Lung (tissue), 11 donors: ENCODE measurements at regions not wholly inside any gene's neighbourhood (a gene's known extent, or its start where the extent isn't known, plus 50 kb on each side); places are given as distances from the start of the nearest gene placed in this dataset.

Experiments
- ATAC-seq: fragments of 200-7000 bp; cut with Tn5 transposase; one replicate; pipeline ENCODE4 v1.9.1; 2020; ENCODE audit warnings: moderate number of reproducible peaks; ENCODE audit not compliant: insufficient read depth, low FRiP score
- DNase-seq, 3 donors: peaks; one replicate each; pipeline ENCODE4 v3.0.0-alpha.2; 2013 to 2017
- H3K27ac ChIP-seq, 2 donors: one replicate each; pipeline ENCODE4 v1.5.1; 2013; ENCODE audit warnings: mild to moderate bottlenecking in 2 of 2, moderate library complexity in 2 of 2, control low read depth in 1 of 2, inconsistent platforms in 1 of 2, low read depth in 1 of 2, low read length in 1 of 2
- H3K27me3 ChIP-seq, 3 donors: one replicate each; pipeline ENCODE4 v1.5.1; 2013; ENCODE audit warnings: low read length in 2 of 3; ENCODE audit not compliant: control insufficient read depth in 3 of 3, insufficient read depth in 3 of 3
- H3K36me3 ChIP-seq, 4 donors: one replicate each; pipeline ENCODE4 v1.5.1; 2013; ENCODE audit warnings: low read length in 4 of 4, mild to moderate bottlenecking in 1 of 4, moderate library complexity in 1 of 4; ENCODE audit not compliant: control insufficient read depth in 4 of 4, insufficient read depth in 4 of 4
- H3K4me1 ChIP-seq, 5 donors: one replicate each; pipeline ENCODE4 v1.5.1; 2013; ENCODE audit warnings: low read length in 5 of 5, mild to moderate bottlenecking in 2 of 5, moderate library complexity in 1 of 5; ENCODE audit not compliant: control insufficient read depth in 5 of 5, insufficient read depth in 5 of 5
- H3K4me3 ChIP-seq: one replicate; pipeline ENCODE4 v1.5.1; 2013; ENCODE audit warnings: mild to moderate bottlenecking, control low read depth, moderate library complexity
- H3K9ac ChIP-seq, 2 donors: one replicate each; pipeline ENCODE4 v1.5.1; 2013; ENCODE audit warnings: low read length in 2 of 2, control low read depth in 1 of 2; ENCODE audit not compliant: insufficient read depth in 1 of 2
- H3K9me3 ChIP-seq, 4 donors: one replicate each; pipeline ENCODE4 v1.5.1; 2013; ENCODE audit warnings: low read length in 3 of 4, mild to moderate bottlenecking in 1 of 4, moderate library complexity in 1 of 4; ENCODE audit not compliant: control insufficient read depth in 4 of 4, insufficient read depth in 3 of 4
- WGBS, 2 donors: extraction: QIAGEN DNeasy Blood & Tissue Kit; methylation state at CpG; one replicate each; pipeline ENCODE4 v1.1.7; 2013; 5-methylcytosine and 5-hydroxymethylcytosine counted together
- TF ChIP-seq, protein P1 (sequence below): IDR thresholded peaks from 2 replicates; pipeline ENCODE4 v1.5.1; 2012; ENCODE audit warnings: mild to moderate bottlenecking; ENCODE audit errors: control extremely low read depth, extremely low read depth
- donor health status: control.
- donor health status: control.
- donor health status: Bipolar disorder and iron deficiency.
- donor health status: healthy.
- donor health status: DM: yes; HTN: yes; CAD: no.

DNA sequence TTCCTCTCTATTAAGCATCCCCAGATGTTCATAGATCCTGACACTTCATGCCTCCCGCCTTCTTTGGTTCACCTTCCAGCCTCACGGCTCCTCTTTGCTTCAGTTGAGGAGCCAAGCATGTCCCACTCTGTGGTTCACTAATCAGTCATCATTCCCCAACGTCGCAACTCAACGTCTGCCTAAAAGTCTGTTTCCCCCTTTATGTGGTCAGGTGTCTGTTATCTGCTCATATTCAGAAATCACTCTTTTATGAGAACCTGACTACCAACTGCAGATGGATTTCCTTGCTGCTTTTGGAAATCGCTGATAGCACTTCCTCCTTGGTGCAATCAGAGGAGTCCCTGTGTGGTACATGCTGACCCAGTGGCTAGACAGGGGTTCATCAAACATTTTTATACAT is 94.1 kb upstream of the VANGL1 start:
- no peaks in the 10 kb centered on the region for H3K27me3 ChIP-seq
- no peaks in the 10 kb centered on the region for H3K9me3 ChIP-seq
- WGBS, 2 donors: 40 to 54% methylated on average over 6 of the region's 6 CpGs
- no peak overlapping the region for H3K4me3 ChIP-seq
- H3K36me3 ChIP-seq: no peaks in the 10 kb centered on the region
- peaks cover 0 to 4% (median 0%) of the 10 kb centered on the region in 5 donors for H3K4me1 ChIP-seq
- ATAC-seq (no peak), DNase-seq (no peak)
- TF ChIP-seq, protein P1, sequence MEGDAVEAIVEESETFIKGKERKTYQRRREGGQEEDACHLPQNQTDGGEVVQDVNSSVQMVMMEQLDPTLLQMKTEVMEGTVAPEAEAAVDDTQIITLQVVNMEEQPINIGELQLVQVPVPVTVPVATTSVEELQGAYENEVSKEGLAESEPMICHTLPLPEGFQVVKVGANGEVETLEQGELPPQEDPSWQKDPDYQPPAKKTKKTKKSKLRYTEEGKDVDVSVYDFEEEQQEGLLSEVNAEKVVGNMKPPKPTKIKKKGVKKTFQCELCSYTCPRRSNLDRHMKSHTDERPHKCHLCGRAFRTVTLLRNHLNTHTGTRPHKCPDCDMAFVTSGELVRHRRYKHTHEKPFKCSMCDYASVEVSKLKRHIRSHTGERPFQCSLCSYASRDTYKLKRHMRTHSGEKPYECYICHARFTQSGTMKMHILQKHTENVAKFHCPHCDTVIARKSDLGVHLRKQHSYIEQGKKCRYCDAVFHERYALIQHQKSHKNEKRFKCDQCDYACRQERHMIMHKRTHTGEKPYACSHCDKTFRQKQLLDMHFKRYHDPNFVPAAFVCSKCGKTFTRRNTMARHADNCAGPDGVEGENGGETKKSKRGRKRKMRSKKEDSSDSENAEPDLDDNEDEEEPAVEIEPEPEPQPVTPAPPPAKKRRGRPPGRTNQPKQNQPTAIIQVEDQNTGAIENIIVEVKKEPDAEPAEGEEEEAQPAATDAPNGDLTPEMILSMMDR: no peak
- H3K9ac ChIP-seq: no peak overlapping the region
- no peak overlapping the region for H3K27ac ChIP-seq

DNA sequence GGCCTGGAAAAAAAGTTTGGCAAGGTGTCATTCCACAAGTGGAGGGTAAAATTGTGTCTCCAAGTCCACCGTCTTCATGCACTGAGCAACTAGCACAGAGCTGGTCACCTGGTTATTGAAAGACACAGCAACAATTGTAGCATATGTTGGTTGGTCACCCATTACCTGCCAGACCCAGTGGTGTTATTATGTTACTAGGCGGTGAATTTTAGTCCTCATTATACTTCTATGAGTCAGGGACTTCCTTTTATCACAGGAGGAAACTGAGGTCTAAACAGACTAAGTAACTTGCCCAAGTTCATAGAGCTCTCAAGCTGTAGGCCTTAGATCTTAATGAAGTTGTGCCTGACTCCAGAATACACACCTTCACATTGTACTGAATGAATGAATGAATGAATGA is 94.9 kb upstream of the VANGL1 start:
- no peak for DNase-seq
- peaks cover 0 to 4% (median 0%) of the 10 kb centered on the region in 5 donors for H3K4me1 ChIP-seq
- no peaks in the 10 kb centered on the region for H3K36me3 ChIP-seq
- H3K27ac ChIP-seq: no peak overlapping the region
- ATAC-seq: no peak
- 88 to 92% methylated on average over 2 of the region's 2 CpGs for WGBS, 2 donors
- H3K27me3 ChIP-seq: no peaks in the 10 kb centered on the region
- H3K9me3 ChIP-seq: no peaks in the 10 kb centered on the region
- H3K9ac ChIP-seq: no peak overlapping the region
- H3K4me3 ChIP-seq: no peak overlapping the region
- TF ChIP-seq, protein P1: no peak

DNA sequence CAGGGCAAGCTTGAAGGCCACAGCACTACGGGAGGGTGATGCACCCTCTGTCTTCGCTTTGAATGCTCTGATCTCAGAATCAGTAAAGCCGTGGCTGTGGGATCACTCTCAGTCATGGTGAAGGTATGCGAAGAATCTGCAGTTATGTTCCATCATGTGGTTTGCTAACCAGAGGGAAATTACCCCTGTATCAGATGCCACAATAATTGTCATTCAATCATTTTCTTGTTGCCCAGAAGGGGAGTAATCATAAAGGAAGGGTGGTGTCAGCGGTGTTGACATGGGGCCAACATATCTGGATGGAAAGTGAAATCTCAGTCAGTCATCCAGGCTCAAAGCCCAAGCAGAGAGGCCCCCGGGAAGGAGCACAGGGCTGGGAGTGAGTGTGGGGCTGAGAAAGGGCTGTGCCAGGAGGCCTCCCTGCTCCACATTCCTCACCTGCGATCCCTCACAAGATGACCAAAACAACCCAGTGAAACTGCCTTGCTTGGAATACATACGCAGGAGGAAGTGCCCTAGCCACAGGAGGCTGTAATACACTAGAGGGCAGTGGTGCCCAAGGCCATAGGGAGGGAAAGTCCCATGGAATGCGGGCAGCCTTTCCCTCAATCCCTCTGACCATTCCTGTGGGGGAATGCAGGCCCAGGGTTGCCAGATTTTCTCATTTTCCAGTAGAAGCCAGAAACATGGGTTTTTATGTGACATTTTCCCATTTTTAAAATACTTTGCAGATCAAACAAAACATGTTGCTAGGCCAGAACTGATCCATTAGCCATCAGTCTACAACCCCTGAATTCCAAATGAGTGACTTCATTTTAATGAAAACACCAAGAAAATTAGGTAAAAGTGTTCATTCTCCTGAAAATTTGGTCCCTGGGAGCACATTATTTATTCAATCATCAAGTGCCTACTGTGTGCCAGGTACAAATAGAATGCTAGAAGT is 95.7 kb upstream of the VANGL1 start:
- ATAC-seq: no peak
- Histone ChIP-seq H3K27me3 (no peaks in the 10 kb centered on the region), H3K9ac (no peak overlapping the region), H3K27ac (peak overlapping the region in 1 of 2 donors; percentile 18), H3K4me1 (peaks cover 0 to 4% (median 0%) of the 10 kb centered on the region in 5 donors), H3K4me3 (no peak overlapping the region), H3K9me3 (no peaks in the 10 kb centered on the region), H3K36me3 (no peaks in the 10 kb centered on the region)
- TF ChIP-seq, protein P1: peak; percentile 10
- 51 to 64% methylated on average over 9 of the region's 9 CpGs for WGBS, 2 donors
- peak; percentile 52 to 54 (median 53) for DNase-seq
